Body of pancreas (tissue), 4 donors: ENCODE measurements at regions not wholly inside any gene's neighbourhood (a gene's known extent, or its start where the extent isn't known, plus 50 kb on each side); places are given as distances from the start of the nearest gene placed in this dataset.

Experiments used
- CTCF ChIP-seq, 7 experiments: fragments of 450-650 bp in 4 of 7; fragments of 200-600 bp in 3 of 7; sonication (generic) in 3 of 7; IDR thresholded peaks; one replicate each; pipeline ENCODE4 v1.5.1; 2016 to 2019; ENCODE audit warnings: antibody characterized with exemption in 7 of 7
- POLR2A ChIP-seq, 3 donors: fragments of 450-650 bp; IDR thresholded peaks; one replicate each; pipeline ENCODE4 v1.6.1; 2016; ENCODE audit warnings: antibody characterized with exemption in 3 of 3, mild to moderate bottlenecking in 2 of 3

GRCh38 chr4:136934601-136935000 is 597.7 kb downstream of the PCDH18 start:
- TF ChIP-seq CTCF (IDR thresholded peaks at IDR 0.05), result no peak
- TF ChIP-seq POLR2A (IDR thresholded peaks at IDR 0.05), result no peak
